GM12891 (cell line): ENCODE measurements at regions not wholly inside any gene's neighbourhood (a gene's known extent, or its start where the extent isn't known, plus 50 kb on each side); places are given as distances from the start of the nearest gene placed in this dataset.

ENCODE experiments used
- POLR2A ChIP-seq: IDR thresholded peaks from 2 replicates; pipeline ENCODE4 v1.6.1; 2011; ENCODE audit warnings: low read depth, low read length, control low read depth
- TAF1 ChIP-seq: IDR thresholded peaks from 2 replicates; pipeline ENCODE4 v1.6.1; 2011; ENCODE audit warnings: low read depth, low read length, control low read depth

DNA sequence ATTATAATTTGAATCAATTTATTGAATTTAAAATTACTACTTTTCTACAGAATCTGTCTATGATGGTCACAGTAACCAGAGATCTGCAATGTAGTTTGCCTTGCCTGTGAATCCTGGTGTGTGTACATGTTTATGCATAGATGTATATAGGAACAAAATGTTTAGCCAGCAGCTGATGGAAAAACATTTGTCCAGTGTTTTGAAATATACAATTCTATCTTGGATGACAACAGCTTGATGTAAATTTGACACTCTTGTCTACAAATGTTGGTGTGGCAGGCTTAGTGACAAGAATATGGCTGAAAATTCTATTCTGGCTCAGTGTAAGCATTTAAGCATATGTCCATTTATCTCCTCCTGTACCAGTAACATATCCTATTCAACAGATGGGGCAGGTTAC lies 229.4 kb downstream of the RCHY1 start:
- no peak for TF ChIP-seq POLR2A
- no peak for TF ChIP-seq TAF1
